Type B pancreatic cell (in vitro differentiated cells): ENCODE measurements at regions not wholly inside any gene's neighbourhood (a gene's known extent, or its start where the extent isn't known, plus 50 kb on each side); places are given as distances from the start of the nearest gene placed in this dataset.

ENCODE experiments used
- DNase-seq: peaks from one replicate; pipeline ENCODE4 v3.0.0; 2021; ENCODE audit warnings: mixed read lengths; ENCODE audit not compliant: unreplicated experiment; ENCODE audit errors: extremely low spot score
- H3K27ac Mint-ChIP-seq: 2 replicates; pipeline ENCODE4 v1.8.0; 2021; ENCODE audit warnings: mild to moderate bottlenecking, mixed read lengths
- H3K27me3 Mint-ChIP-seq: 2 replicates; pipeline ENCODE4 v1.8.0; 2021; ENCODE audit warnings: mixed read lengths
- H3K36me3 Mint-ChIP-seq: 2 replicates; pipeline ENCODE4 v1.8.0; 2021; ENCODE audit warnings: mixed read lengths
- H3K4me1 Mint-ChIP-seq: one replicate; pipeline ENCODE4 v1.8.0; 2021; ENCODE audit warnings: mixed read lengths; ENCODE audit not compliant: unreplicated experiment
- H3K4me3 Mint-ChIP-seq: 2 replicates; pipeline ENCODE4 v1.8.0; 2021; ENCODE audit warnings: mild to moderate bottlenecking, mixed read lengths
- H3K9me3 Mint-ChIP-seq: 2 replicates; pipeline ENCODE4 v1.8.0; 2021; ENCODE audit warnings: mixed read lengths
- TF ChIP-seq, protein P1 (sequence below): fragments of 200-600 bp; sonication (generic); conservative IDR thresholded peaks from 2 replicates; pipeline ENCODE4 v1.5.0; 2021; ENCODE audit warnings: antibody characterized with exemption, mild to moderate bottlenecking

DNA sequence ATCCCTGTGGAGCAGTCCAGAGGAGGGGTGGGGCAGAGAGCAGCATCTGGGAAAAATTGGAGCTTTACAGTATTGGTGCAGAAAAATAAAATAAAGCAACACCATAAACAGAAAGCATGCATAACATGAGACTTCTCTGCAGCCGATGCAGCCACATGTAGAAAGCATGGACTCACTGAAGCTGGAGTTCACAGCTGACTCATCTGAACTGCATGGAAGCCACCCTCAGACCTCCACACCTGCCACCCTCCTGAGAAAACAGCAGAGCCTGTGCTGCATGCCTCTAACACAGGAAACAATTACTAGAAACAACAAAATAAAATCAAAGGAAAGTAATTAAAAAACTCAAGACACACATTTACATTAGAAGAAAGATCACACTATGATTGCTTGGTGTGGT lies 169.4 kb upstream of the ALKAL2 start:
- H3K27me3 Mint-ChIP-seq = peaks cover 6% of the 10 kb centered on the region
- H3K27ac Mint-ChIP-seq = no peak overlapping the region
- H3K9me3 Mint-ChIP-seq = no peaks in the 10 kb centered on the region
- DNase-seq = no peak
- TF ChIP-seq, protein P1, sequence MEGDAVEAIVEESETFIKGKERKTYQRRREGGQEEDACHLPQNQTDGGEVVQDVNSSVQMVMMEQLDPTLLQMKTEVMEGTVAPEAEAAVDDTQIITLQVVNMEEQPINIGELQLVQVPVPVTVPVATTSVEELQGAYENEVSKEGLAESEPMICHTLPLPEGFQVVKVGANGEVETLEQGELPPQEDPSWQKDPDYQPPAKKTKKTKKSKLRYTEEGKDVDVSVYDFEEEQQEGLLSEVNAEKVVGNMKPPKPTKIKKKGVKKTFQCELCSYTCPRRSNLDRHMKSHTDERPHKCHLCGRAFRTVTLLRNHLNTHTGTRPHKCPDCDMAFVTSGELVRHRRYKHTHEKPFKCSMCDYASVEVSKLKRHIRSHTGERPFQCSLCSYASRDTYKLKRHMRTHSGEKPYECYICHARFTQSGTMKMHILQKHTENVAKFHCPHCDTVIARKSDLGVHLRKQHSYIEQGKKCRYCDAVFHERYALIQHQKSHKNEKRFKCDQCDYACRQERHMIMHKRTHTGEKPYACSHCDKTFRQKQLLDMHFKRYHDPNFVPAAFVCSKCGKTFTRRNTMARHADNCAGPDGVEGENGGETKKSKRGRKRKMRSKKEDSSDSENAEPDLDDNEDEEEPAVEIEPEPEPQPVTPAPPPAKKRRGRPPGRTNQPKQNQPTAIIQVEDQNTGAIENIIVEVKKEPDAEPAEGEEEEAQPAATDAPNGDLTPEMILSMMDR = no peak
- no peak overlapping the region for H3K4me3 Mint-ChIP-seq
- H3K36me3 Mint-ChIP-seq = no peaks in the 10 kb centered on the region
- peaks cover 24% of the 10 kb centered on the region for H3K4me1 Mint-ChIP-seq

DNA sequence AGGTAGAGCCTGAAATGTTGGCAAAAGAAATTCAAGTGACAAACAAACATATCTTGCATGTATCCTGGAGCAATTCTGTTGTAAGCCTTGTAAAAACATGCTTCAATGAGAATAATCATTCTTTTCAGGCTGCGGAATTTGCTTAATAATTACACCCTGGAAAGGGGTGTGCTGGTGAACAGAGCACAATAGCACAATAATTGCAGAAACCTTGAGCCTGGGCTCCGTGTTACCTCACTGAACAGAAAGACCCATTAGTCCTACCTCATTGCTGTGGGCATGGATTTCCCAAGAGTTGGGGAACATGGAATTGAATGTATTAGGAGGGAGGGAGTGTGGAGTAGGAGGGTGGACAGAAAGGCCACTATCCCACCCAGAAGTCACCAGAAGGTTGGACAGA lies 168.0 kb upstream of the ALKAL2 start:
- Mint-ChIP-seq H3K4me1 (peaks cover 24% of the 10 kb centered on the region), H3K4me3 (no peak overlapping the region), H3K36me3 (no peaks in the 10 kb centered on the region), H3K27ac (no peak overlapping the region), H3K9me3 (no peaks in the 10 kb centered on the region), H3K27me3 (peaks cover 6% of the 10 kb centered on the region)
- TF ChIP-seq, protein P1 = no peak
- no peak for DNase-seq

DNA sequence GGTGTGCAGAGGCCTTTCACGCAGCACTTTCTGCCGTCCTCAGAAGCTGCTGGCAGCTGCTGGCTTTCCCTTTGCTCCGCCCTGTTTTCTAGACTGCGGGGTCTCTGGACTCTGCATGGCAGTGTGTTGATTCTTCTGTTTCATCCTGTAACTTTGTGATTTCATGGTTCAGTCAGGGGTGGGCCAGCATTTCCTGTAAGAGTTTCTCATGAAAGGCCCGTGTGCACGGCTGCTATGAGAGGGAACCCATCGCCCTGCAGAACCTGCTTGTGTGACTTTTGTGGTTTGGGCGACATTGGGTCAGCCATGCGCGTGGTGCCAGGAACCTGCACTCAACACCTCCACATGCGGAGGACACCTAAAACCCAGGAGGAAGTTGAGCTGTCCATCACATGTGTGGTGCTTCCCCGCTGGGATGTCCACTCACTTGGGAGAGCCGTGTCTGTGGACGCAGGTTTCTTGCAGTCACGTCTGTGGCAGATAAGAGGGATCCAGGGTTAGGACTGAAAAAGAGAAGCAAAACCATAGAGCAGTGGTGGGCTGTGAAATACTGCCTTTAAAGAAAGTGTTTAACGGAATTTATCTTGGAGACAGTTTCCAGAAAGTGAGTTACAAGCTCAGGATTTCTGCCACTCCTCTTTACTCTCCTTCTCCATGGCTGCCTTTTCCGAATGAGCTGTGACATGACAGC lies 167.3 kb upstream of the ALKAL2 start:
- TF ChIP-seq, protein P1 = no peak
- H3K36me3 Mint-ChIP-seq = no peaks in the 10 kb centered on the region
- DNase-seq = no peak
- no peaks in the 10 kb centered on the region for H3K9me3 Mint-ChIP-seq
- H3K27me3 Mint-ChIP-seq = peaks cover 6% of the 10 kb centered on the region
- no peak overlapping the region for H3K4me3 Mint-ChIP-seq
- H3K27ac Mint-ChIP-seq = no peak overlapping the region
- H3K4me1 Mint-ChIP-seq = peaks cover 19% of the 10 kb centered on the region

DNA sequence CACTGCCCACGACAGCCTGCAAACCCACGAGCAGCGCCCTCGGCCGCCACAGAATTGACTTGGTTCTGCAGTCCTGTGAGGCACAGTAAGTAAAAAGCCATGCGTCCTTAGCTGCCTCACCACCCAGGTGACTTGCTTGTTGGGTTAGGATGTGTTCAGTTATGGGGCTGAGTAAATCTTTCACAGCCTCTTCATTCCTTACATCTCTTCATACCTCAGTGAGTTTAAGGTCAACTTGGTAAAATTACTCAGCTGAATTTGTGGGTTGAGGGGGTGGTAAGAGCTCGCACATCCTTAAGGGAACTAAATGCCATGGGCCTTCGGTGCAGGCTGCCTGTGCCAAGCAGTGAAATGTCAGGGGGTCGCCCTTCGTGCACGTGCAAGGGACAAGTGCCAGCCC lies 165.2 kb upstream of the ALKAL2 start:
- no peak overlapping the region for H3K4me3 Mint-ChIP-seq
- no peak for DNase-seq
- peaks cover 22% of the 10 kb centered on the region for H3K4me1 Mint-ChIP-seq
- H3K9me3 Mint-ChIP-seq = no peaks in the 10 kb centered on the region
- no peaks in the 10 kb centered on the region for H3K36me3 Mint-ChIP-seq
- peaks cover 6% of the 10 kb centered on the region for H3K27me3 Mint-ChIP-seq
- H3K27ac Mint-ChIP-seq = no peak overlapping the region
- TF ChIP-seq, protein P1 = no peak

DNA sequence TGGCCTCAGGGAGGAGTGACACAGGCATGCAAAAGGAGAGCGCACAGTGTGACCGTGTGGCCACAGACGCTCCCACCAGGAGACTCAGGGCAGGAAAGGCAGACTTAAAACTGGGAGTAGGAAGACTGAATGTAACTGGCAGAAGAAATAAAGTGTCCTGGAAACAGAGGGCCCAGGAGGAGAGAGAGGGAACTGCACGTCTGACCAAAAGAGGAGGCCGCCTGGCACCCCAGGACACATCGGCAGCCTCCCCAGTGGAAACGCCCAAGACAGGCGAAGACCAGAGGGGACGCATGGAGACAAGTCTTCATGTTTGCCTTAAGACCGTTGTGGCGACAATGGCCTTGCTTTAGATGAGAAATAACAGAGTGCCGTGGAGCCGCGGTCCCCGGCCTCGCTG lies 163.6 kb upstream of the ALKAL2 start:
- TF ChIP-seq, protein P1 = peak; percentile 40
- no peak overlapping the region for H3K27ac Mint-ChIP-seq
- no peak for DNase-seq
- H3K27me3 Mint-ChIP-seq = peaks cover 4% of the 10 kb centered on the region
- no peak overlapping the region for H3K4me3 Mint-ChIP-seq
- no peaks in the 10 kb centered on the region for H3K9me3 Mint-ChIP-seq
- H3K36me3 Mint-ChIP-seq = no peaks in the 10 kb centered on the region
- peaks cover 23% of the 10 kb centered on the region for H3K4me1 Mint-ChIP-seq
